Esophagus squamous epithelium (tissue), 4 donors: ENCODE measurements at regions not wholly inside any gene's neighbourhood (a gene's known extent, or its start where the extent isn't known, plus 50 kb on each side); places are given as distances from the start of the nearest gene placed in this dataset.

Experiments
- POLR2A ChIP-seq, 4 donors: fragments of 450-650 bp; IDR thresholded peaks; one replicate each; pipeline ENCODE4 v1.6.1; 2017; ENCODE audit warnings: antibody characterized with exemption in 4 of 4, mild to moderate bottlenecking in 4 of 4, moderate library complexity in 3 of 4
- TF ChIP-seq, protein P1 (sequence below), 6 experiments: fragments of 450-650 bp in 4 of 6; fragments of 200-600 bp in 2 of 6; sonication (generic) in 2 of 6; IDR thresholded peaks; one replicate each; pipeline ENCODE4 v1.5.1; 2016 to 2019; ENCODE audit warnings: antibody characterized with exemption in 6 of 6, mild to moderate bottlenecking in 4 of 6, moderate library complexity in 4 of 6

DNA sequence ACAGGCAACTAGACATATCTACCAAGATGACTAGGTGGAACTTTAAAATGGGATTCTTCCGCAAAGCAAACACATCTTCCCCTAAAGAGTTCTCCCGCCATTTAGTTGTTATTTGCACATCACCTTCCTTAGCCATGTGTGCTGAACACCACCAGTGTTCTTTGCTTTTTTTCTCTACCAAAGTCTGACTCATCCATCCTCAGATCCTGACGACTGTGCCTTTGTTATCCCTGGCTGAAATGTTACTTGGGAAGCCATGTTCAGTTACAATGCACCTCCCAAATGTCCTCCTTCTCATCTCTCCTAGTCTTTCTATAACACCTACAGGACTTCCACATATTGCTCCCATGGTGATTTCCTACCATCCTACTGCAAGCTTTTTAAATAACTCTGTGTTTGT, 593.5 kb upstream of the ARID1B start:
- no peak for TF ChIP-seq POLR2A (IDR thresholded peaks at IDR 0.05)
- TF ChIP-seq, protein P1, sequence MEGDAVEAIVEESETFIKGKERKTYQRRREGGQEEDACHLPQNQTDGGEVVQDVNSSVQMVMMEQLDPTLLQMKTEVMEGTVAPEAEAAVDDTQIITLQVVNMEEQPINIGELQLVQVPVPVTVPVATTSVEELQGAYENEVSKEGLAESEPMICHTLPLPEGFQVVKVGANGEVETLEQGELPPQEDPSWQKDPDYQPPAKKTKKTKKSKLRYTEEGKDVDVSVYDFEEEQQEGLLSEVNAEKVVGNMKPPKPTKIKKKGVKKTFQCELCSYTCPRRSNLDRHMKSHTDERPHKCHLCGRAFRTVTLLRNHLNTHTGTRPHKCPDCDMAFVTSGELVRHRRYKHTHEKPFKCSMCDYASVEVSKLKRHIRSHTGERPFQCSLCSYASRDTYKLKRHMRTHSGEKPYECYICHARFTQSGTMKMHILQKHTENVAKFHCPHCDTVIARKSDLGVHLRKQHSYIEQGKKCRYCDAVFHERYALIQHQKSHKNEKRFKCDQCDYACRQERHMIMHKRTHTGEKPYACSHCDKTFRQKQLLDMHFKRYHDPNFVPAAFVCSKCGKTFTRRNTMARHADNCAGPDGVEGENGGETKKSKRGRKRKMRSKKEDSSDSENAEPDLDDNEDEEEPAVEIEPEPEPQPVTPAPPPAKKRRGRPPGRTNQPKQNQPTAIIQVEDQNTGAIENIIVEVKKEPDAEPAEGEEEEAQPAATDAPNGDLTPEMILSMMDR (IDR thresholded peaks at IDR 0.05), result no peak
